Lower leg skin (tissue), 4 donors: ENCODE measurements at regions not wholly inside any gene's neighbourhood (a gene's known extent, or its start where the extent isn't known, plus 50 kb on each side); places are given as distances from the start of the nearest gene placed in this dataset.

ENCODE experiments used
- DNase-seq, 2 donors: peaks; one replicate each; pipeline ENCODE4 v3.0.0-alpha.2; 2019; ENCODE audit warnings: low spot score in 2 of 2
- H3K4me3 ChIP-seq: fragments of 200-600 bp; sonication (generic); 2 replicates; pipeline ENCODE4 v1.5.1; 2017; ENCODE audit warnings: mild to moderate bottlenecking, low read depth; ENCODE audit not compliant: poor library complexity, severe bottlenecking
- POLR2A ChIP-seq, 2 donors: fragments of 450-650 bp; IDR thresholded peaks; one replicate each; pipeline ENCODE4 v1.6.1; 2016 to 2017; ENCODE audit warnings: antibody characterized with exemption in 2 of 2, mild to moderate bottlenecking in 1 of 2, moderate library complexity in 1 of 2
- WGBS, 2 donors: methylation state at CpG; one replicate each; pipeline ENCODE4 v1.1.5; 2018; 5-methylcytosine and 5-hydroxymethylcytosine counted together
- intact Hi-C: fragments of 100-400 bp; cut with DNase I; formaldehyde crosslinking; loops from one replicate; pipeline ENCODE4 v1.15.0; 2023; ENCODE audit warnings: low total_unique reads
- TF ChIP-seq, protein P1 (sequence below), 3 donors: fragments of 450-650 bp; IDR thresholded peaks; one replicate each; pipeline ENCODE4 v1.5.1; 2016; ENCODE audit warnings: antibody characterized with exemption in 3 of 3, mild to moderate bottlenecking in 3 of 3, moderate library complexity in 2 of 3

DNA sequence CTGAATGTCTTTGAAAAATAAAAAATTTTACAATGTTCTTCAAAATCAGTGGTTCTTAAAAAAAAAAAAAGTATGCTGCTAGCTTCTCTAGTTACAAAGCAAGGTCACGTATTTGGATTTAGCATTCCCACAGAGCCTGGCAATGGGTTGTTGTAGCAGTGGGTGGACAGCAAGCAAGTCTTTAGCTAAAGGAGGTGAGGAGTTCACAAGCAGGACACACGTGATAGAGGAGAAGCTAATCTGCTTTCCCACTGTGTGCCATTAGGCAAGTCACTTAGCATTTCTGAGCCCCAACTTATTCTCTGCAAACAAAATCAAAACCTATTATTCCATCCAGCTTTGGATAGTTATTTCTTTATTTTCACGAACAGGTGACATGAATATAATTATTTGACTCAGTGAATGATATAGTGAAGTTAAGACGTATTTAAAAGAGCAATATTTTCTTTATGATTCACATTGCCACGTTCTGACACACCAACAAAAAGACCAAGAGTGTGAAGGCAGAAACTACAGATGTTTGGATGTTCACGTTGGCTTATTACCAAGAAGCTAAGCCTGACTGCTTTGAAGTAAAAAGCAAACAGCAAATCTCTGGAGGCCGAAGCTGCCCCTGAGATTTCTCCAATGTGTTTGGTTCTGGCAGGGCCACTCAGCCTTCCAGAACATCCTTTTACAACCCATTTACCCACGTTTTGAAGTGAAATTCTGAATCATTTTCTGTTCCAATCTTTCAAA lies 612.1 kb upstream of the CDH6 start:
- 42 to 43% methylated on average over 8 of the region's 8 CpGs for WGBS, 2 donors
- DNase-seq = no peak
- intact Hi-C loops = no loop called here
- no peak overlapping the region for H3K4me3 ChIP-seq
- TF ChIP-seq, protein P1, sequence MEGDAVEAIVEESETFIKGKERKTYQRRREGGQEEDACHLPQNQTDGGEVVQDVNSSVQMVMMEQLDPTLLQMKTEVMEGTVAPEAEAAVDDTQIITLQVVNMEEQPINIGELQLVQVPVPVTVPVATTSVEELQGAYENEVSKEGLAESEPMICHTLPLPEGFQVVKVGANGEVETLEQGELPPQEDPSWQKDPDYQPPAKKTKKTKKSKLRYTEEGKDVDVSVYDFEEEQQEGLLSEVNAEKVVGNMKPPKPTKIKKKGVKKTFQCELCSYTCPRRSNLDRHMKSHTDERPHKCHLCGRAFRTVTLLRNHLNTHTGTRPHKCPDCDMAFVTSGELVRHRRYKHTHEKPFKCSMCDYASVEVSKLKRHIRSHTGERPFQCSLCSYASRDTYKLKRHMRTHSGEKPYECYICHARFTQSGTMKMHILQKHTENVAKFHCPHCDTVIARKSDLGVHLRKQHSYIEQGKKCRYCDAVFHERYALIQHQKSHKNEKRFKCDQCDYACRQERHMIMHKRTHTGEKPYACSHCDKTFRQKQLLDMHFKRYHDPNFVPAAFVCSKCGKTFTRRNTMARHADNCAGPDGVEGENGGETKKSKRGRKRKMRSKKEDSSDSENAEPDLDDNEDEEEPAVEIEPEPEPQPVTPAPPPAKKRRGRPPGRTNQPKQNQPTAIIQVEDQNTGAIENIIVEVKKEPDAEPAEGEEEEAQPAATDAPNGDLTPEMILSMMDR (IDR thresholded peaks at IDR 0.05) = no peak
- TF ChIP-seq POLR2A (IDR thresholded peaks at IDR 0.05) = no peak

DNA sequence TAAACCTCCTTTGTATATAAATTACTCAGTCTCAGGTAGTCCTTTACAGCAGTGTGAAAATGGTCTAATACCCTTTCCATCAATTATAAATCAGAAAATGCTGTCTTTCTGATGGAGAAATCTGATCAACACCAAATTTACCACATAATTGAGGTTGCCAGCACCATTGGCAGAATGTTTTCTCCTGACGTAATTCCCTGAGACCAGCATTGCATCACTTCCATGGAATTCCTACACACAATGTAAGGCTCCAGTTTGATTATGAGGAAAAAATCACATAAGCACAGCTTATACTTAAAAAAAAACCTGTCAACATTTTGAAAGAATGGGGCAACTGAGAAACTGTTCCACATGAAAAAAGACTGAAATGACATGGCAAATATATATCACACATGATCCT lies 618.7 kb upstream of the CDH6 start:
- no peak for DNase-seq
- TF ChIP-seq POLR2A (IDR thresholded peaks at IDR 0.05) = no peak
- TF ChIP-seq, protein P1 (IDR thresholded peaks at IDR 0.05) = no peak
- no peak overlapping the region for H3K4me3 ChIP-seq
- WGBS, 2 donors = 57 to 71% methylated on average over 1 of the region's 1 CpG
- intact Hi-C loops = no loop called here

DNA sequence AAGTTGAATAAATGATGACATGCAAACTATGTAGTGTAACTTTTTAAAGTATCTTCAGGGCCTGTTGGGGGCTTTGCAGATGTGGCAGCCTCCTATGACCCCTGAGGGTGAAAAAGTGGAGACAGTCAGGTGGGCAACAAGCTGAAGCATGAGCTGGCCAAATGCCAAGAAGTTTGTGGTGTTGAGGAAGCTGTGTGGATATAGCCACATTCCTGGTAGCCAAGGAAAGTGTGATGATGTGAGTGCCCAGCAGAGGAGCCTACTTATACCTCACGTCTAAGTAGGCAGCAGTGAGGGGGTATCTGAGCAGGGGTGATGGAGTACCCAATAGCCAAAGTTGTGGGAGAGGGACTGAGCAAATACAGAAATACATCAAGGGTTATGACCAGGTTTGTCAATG lies 621.2 kb upstream of the CDH6 start:
- no peak overlapping the region for H3K4me3 ChIP-seq
- intact Hi-C loops = no loop called here
- 23 to 42% methylated on average over 1 of the region's 1 CpG for WGBS, 2 donors
- TF ChIP-seq POLR2A (IDR thresholded peaks at IDR 0.05) = no peak
- TF ChIP-seq, protein P1 (IDR thresholded peaks at IDR 0.05) = no peak
- DNase-seq = no peak

DNA sequence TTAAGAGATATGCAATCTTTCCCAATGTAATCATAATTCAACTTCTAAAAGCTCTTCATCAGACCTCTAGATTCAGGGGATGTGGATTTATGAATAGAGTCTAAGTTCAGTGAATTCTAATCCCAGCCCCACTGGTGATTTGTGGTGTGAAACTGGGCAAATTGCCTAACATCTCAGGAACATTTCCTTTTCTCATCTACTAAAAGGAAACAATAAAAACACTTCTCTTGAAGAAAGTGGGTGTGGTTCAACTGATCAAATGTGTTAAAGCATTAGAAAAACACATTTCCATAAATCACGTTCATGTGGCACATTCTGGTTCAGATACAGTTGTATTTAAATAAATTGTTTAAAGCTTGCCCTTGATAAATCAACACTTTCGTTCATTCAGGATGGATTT lies 631.7 kb upstream of the CDH6 start:
- intact Hi-C loops = no loop called here
- no peak for TF ChIP-seq POLR2A (IDR thresholded peaks at IDR 0.05)
- TF ChIP-seq, protein P1 (IDR thresholded peaks at IDR 0.05) = no peak

DNA sequence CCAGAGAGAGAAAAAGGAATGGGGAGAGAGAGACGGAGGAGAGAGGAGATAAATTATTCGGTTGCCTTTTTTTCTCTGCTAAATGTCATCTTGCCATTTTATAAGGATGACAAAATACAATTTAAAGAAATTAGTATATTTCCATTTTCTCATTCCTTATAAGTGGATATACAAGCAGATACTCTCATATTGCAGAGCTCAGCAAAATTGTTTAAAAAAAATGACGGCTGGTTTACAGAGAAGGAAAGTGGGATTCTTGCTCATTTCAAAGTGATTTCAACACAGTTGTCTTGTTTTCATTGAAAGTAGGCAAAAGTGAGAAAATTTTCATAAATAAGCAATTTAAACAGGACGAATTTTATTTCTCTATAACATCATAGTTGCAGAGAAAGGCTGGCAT lies 641.9 kb upstream of the CDH6 start:
- H3K4me3 ChIP-seq = no peak overlapping the region
- no peak for DNase-seq
- TF ChIP-seq, protein P1 (IDR thresholded peaks at IDR 0.05) = no peak
- TF ChIP-seq POLR2A (IDR thresholded peaks at IDR 0.05) = no peak
- intact Hi-C loops = no loop called here
- WGBS, 2 donors = 74 to 77% methylated on average over 4 of the region's 4 CpGs

More for the DNA sequence above, 631.7 kb upstream of the CDH6 start:
- 25 to 31% methylated on average over 2 of the region's 2 CpGs for WGBS, 2 donors
- no peak overlapping the region for H3K4me3 ChIP-seq
- no peak for DNase-seq
